Adrenal gland (tissue), 9 donors: ENCODE measurements at regions not wholly inside any gene's neighbourhood (a gene's known extent, or its start where the extent isn't known, plus 50 kb on each side); places are given as distances from the start of the nearest gene placed in this dataset.

Experiments used
- DNase-seq, 7 donors: peaks; one replicate each; pipeline ENCODE4 v3.0.0-alpha.2; 2019 to 2020
- H3K27ac ChIP-seq, 5 donors: fragments of 200-600 bp; sonication (generic) in 4 of 5; 1 replicate in 3 of 5; 2 replicates in 2 of 5; pipeline versions ENCODE4 v1.5.1 to v1.8.0; 2016 to 2020; ENCODE audit warnings: mild to moderate bottlenecking in 1 of 5
- H3K27me3 ChIP-seq: fragments of 200-600 bp; 2 replicates; pipeline ENCODE4 v1.8.0; 2021
- H3K36me3 ChIP-seq, 2 donors: fragments of 200-600 bp; replicated peaks in 1 of 2; 1 replicate in 1 of 2; 2 replicates in 1 of 2; pipeline versions ENCODE4 v1.5.1 to v1.8.0; 2018 to 2022
- H3K4me1 ChIP-seq, 2 donors: fragments of 200-600 bp; replicated peaks in 1 of 2; 1 replicate in 1 of 2; 2 replicates in 1 of 2; pipeline versions ENCODE4 v1.5.1 to v1.8.0; 2018 to 2021
- H3K4me3 ChIP-seq, 4 donors: fragments of 200-600 bp; sonication (generic) in 3 of 4; one replicate each; pipeline ENCODE4 v1.5.1; 2016 to 2018
- H3K9me3 ChIP-seq, 3 donors: fragments of 200-600 bp; sonication (generic) in 1 of 3; replicated peaks in 1 of 3; 1 replicate in 2 of 3; 2 replicates in 1 of 3; pipeline versions ENCODE4 v1.5.1 to v1.8.0; 2016 to 2021
- CTCF ChIP-seq, 6 experiments: fragments of 450-650 bp in 4 of 6; fragments of 200-600 bp in 2 of 6; sonication (generic) in 1 of 6; IDR thresholded peaks; 1 replicate in 5 of 6; 2 replicates in 1 of 6; pipeline versions ENCODE4 v1.5.1 to v1.8.0; 2016 to 2021; ENCODE audit warnings: antibody characterized with exemption in 6 of 6, mild to moderate bottlenecking in 2 of 6, moderate library complexity in 1 of 6
- POLR2A ChIP-seq, 2 donors: fragments of 450-650 bp; IDR thresholded peaks; one replicate each; pipeline ENCODE4 v1.6.1; 2017; ENCODE audit warnings: antibody characterized with exemption in 2 of 2, mild to moderate bottlenecking in 2 of 2, moderate library complexity in 1 of 2
- WGBS, 4 donors: extraction: QIAGEN DNeasy Blood & Tissue Kit in 2 of 4; methylation state at CpG; one replicate each; pipeline versions ENCODE4 v1.1.5 to v1.1.7; 2013 to 2017; 5-methylcytosine and 5-hydroxymethylcytosine counted together
- intact Hi-C, 2 donors: fragments of 100-400 bp; cut with DNase I; formaldehyde crosslinking; loops; one replicate each; pipeline versions ENCODE4 v1.14.1 to v1.15.0; 2022 to 2023
- donor health status: healthy with polysubstance abuse.
- donor health status: Bipolar disorder and iron deficiency.
- donor health status: DM: yes; HTN: yes; CAD: no.
- donor health status: DM: no; HTN: no; CAD: no.
- donor health status: DM: no; HTN: no; CAD: no.

GRCh38 chr2:180077295-180077906, 70.3 kb upstream of the CWC22 start:
- Histone ChIP-seq H3K27ac (no peak overlapping the region), H3K4me1 (no peaks in the 10 kb centered on the region), H3K27me3 (no peaks in the 10 kb centered on the region), H3K4me3 (no peak overlapping the region), H3K36me3 (no peaks in the 10 kb centered on the region), H3K9me3 (no peaks in the 10 kb centered on the region)
- TF ChIP-seq POLR2A (IDR thresholded peaks at IDR 0.05) (no peak), CTCF (IDR thresholded peaks at IDR 0.05) (peak; percentile 51 to 75 (median 62))
- DNase-seq: no peak
- WGBS, 4 donors: 8 to 14% (median 12%) methylated on average over 3 of the region's 3 CpGs
- intact Hi-C loops: no loop called here

- TF ChIP-seq POLR2A (IDR thresholded peaks at IDR 0.05) (no peak), CTCF (IDR thresholded peaks at IDR 0.05) (no peak)
- no peaks in the 10 kb centered on the region for H3K9me3 ChIP-seq
- no peaks in the 10 kb centered on the region for H3K36me3 ChIP-seq
- intact Hi-C loops: no loop called here
- no peak overlapping the region for H3K27ac ChIP-seq
- no peak overlapping the region for H3K4me3 ChIP-seq
- no peaks in the 10 kb centered on the region for H3K27me3 ChIP-seq
- no peaks in the 10 kb centered on the region for H3K4me1 ChIP-seq
- 83 to 89% (median 85%) methylated on average over 4 of the region's 4 CpGs for WGBS, 4 donors
- no peak for DNase-seq
These were observed 68.8 kb upstream of the CWC22 start for GRCh38 chr2:180075870-180076269.

- WGBS, 4 donors: 80 to 89% (median 81%) methylated on average over 3 of the region's 3 CpGs
- no peak overlapping the region for H3K27ac ChIP-seq
- intact Hi-C loops: no loop called here
- no peak for DNase-seq
- TF ChIP-seq POLR2A (IDR thresholded peaks at IDR 0.05): no peak
- no peak for TF ChIP-seq CTCF (IDR thresholded peaks at IDR 0.05)
- no peak overlapping the region for H3K4me3 ChIP-seq
- no peaks in the 10 kb centered on the region for H3K36me3 ChIP-seq
- H3K9me3 ChIP-seq: no peaks in the 10 kb centered on the region
- no peaks in the 10 kb centered on the region for H3K4me1 ChIP-seq
- no peaks in the 10 kb centered on the region for H3K27me3 ChIP-seq
These were observed 64.7 kb upstream of the CWC22 start for GRCh38 chr2:180071797-180072196.

- intact Hi-C loops: no loop called here
- TF ChIP-seq CTCF (IDR thresholded peaks at IDR 0.05) (no peak), POLR2A (IDR thresholded peaks at IDR 0.05) (no peak)
- WGBS, 4 donors: 57 to 82% (median 66%) methylated on average over 5 of the region's 5 CpGs
- H3K27ac ChIP-seq: no peak overlapping the region
- H3K4me1 ChIP-seq: no peaks in the 10 kb centered on the region
- H3K27me3 ChIP-seq: no peaks in the 10 kb centered on the region
- H3K36me3 ChIP-seq: no peaks in the 10 kb centered on the region
- no peaks in the 10 kb centered on the region for H3K9me3 ChIP-seq
- DNase-seq: no peak
- H3K4me3 ChIP-seq: no peak overlapping the region
These were observed 56.5 kb upstream of the CWC22 start for GRCh38 chr2:180063494-180064092.
